ENCODE measurements at regions not wholly inside any gene's neighbourhood (a gene's known extent, or its start where the extent isn't known, plus 50 kb on each side); places are given as distances from the start of the nearest gene placed in this dataset.

GRCh38 chr5:99639905-99640304, 711.1 kb upstream of the CHD1 start:
- no peak for TF ChIP-seq ZC3H10 (CRISPR knock-in tag; IDR thresholded peaks at IDR 0.05)
- TF ChIP-seq ZFP3 (CRISPR knock-in tag; IDR thresholded peaks at IDR 0.05), result no peak
- no peak for TF ChIP-seq ZFP30 (CRISPR knock-in tag; IDR thresholded peaks at IDR 0.05)

Measured in SK-N-SH treated with all-trans-retinoic acid at 6 μM for 48 hours (cell line).